Tibial artery (tissue), 4 donors: ENCODE measurements at regions not wholly inside any gene's neighbourhood (a gene's known extent, or its start where the extent isn't known, plus 50 kb on each side); places are given as distances from the start of the nearest gene placed in this dataset.

ENCODE experiments used
- DNase-seq, 2 donors: peaks; one replicate each; pipeline ENCODE4 v3.0.0-alpha.2; 2019
- H3K27ac ChIP-seq, 2 donors: fragments of 200-600 bp; sonication (generic) in 1 of 2; 1 replicate in 1 of 2; 2 replicates in 1 of 2; pipeline ENCODE4 v1.5.1; 2018 to 2019; ENCODE audit warnings: mild to moderate bottlenecking in 1 of 2
- H3K27me3 ChIP-seq, 2 donors: fragments of 200-600 bp; sonication (generic) in 1 of 2; one replicate each; pipeline versions ENCODE4 v1.5.1 to v1.6.0; 2016 to 2019
- H3K36me3 ChIP-seq, 3 donors: fragments of 200-600 bp; sonication (generic) in 2 of 3; one replicate each; pipeline ENCODE4 v1.5.1; 2016 to 2019; ENCODE audit warnings: mild to moderate bottlenecking in 2 of 3
- H3K4me1 ChIP-seq, 4 donors: fragments of 200-600 bp; sonication (generic) in 2 of 4; 1 replicate in 3 of 4; 2 replicates in 1 of 4; pipeline ENCODE4 v1.5.1; 2016 to 2019
- H3K4me3 ChIP-seq, 2 donors: fragments of 200-600 bp; sonication (generic) in 1 of 2; 1 replicate in 1 of 2; 2 replicates in 1 of 2; pipeline ENCODE4 v1.5.1; 2018 to 2019; ENCODE audit warnings: mild to moderate bottlenecking in 2 of 2
- H3K9me3 ChIP-seq, 3 donors: fragments of 200-600 bp; sonication (generic) in 1 of 3; one replicate each; pipeline ENCODE4 v1.5.1; 2016 to 2019
- intact Hi-C: fragments of 100-400 bp; cut with DNase I; formaldehyde crosslinking; loops from one replicate; pipeline ENCODE4 v1.15.0; 2023; ENCODE audit warnings: low total_unique reads
- TF ChIP-seq, protein P1 (sequence below), 2 experiments: fragments of 200-600 bp in 1 of 2; fragments of 450-650 bp in 1 of 2; IDR thresholded peaks; one replicate each; pipeline ENCODE4 v1.5.1; 2017 to 2019; ENCODE audit warnings: antibody characterized with exemption in 2 of 2, mild to moderate bottlenecking in 1 of 2, moderate library complexity in 1 of 2

DNA sequence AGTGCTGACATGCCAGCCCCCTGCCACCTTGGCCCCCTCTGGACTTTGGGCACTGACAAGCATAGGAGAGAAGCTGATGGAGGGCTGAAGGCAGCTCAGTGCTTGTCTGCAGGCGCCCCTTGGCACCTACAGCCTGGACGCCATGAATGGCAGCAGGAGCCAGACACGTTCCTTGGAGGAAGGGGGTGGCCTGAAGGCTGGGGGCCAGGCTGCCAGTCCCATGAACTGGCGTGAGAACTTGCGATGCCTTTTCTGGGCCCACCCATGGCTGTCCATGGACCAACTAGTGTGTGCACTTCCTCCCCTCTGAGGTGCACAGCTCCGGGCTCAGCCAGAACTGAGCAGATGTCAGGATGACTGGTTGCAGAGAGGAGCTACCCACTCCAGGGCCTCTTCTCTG lies 99.0 kb upstream of the RANBP6 start:
- Histone ChIP-seq H3K4me1 (no peaks in the 10 kb centered on the region), H3K27me3 (no peaks in the 10 kb centered on the region), H3K4me3 (no peak overlapping the region), H3K27ac (no peak overlapping the region), H3K9me3 (no peaks in the 10 kb centered on the region), H3K36me3 (no peaks in the 10 kb centered on the region)
- intact Hi-C loops: no loop called here
- DNase-seq: no peak
- TF ChIP-seq, protein P1, sequence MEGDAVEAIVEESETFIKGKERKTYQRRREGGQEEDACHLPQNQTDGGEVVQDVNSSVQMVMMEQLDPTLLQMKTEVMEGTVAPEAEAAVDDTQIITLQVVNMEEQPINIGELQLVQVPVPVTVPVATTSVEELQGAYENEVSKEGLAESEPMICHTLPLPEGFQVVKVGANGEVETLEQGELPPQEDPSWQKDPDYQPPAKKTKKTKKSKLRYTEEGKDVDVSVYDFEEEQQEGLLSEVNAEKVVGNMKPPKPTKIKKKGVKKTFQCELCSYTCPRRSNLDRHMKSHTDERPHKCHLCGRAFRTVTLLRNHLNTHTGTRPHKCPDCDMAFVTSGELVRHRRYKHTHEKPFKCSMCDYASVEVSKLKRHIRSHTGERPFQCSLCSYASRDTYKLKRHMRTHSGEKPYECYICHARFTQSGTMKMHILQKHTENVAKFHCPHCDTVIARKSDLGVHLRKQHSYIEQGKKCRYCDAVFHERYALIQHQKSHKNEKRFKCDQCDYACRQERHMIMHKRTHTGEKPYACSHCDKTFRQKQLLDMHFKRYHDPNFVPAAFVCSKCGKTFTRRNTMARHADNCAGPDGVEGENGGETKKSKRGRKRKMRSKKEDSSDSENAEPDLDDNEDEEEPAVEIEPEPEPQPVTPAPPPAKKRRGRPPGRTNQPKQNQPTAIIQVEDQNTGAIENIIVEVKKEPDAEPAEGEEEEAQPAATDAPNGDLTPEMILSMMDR (IDR thresholded peaks at IDR 0.05): no peak

DNA sequence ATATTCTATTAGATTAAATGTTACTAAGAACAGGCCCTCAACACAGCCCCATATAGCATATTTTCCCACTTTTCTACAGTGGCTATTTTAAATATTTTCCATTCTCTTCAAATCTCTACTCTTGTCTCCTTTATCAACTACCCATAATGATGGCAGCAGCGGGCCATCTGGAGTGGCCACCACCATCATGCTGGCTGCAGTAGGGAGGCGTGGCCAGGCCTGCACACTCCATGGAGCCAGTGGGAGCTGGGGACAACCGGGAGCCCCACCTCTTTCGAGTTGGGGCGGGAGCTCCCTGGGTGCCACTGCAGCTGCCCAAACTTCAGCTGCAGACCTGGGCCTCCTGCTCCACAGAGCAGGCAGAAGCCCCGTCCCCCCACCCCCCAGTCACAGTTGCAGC lies 98.4 kb upstream of the RANBP6 start:
- no peaks in the 10 kb centered on the region for H3K27me3 ChIP-seq
- no peak for DNase-seq
- peaks cover 0 to 3% (median 0%) of the 10 kb centered on the region in 4 donors for H3K4me1 ChIP-seq
- no peak overlapping the region for H3K27ac ChIP-seq
- H3K9me3 ChIP-seq: no peaks in the 10 kb centered on the region
- TF ChIP-seq, protein P1 (IDR thresholded peaks at IDR 0.05): no peak
- H3K36me3 ChIP-seq: no peaks in the 10 kb centered on the region
- intact Hi-C loops: no loop called here
- H3K4me3 ChIP-seq: no peak overlapping the region

DNA sequence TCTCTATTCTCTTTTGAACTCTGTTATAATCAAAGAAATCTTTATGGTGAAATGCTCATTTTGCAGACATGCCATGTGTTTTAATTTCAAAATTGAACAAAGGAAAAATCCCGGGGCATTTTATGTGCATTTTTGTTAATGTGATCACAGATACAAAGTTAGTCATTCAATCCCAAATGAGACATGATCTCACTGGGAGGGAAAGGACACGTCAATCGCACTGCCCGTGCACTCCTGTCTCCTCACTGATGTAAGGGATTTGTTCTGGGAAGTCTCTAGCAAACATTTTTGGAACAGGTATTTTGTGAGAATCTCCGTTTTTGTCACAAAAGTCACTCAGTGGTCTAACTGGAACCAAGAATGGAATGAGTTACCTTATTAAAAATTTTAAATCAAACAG lies 97.9 kb upstream of the RANBP6 start:
- no peak for DNase-seq
- intact Hi-C loops: no loop called here
- Histone ChIP-seq H3K9me3 (no peaks in the 10 kb centered on the region), H3K36me3 (no peaks in the 10 kb centered on the region), H3K27ac (no peak overlapping the region), H3K4me3 (no peak overlapping the region), H3K4me1 (peaks cover 0 to 8% (median 0%) of the 10 kb centered on the region in 4 donors), H3K27me3 (no peaks in the 10 kb centered on the region)
- TF ChIP-seq, protein P1 (IDR thresholded peaks at IDR 0.05): no peak

DNA sequence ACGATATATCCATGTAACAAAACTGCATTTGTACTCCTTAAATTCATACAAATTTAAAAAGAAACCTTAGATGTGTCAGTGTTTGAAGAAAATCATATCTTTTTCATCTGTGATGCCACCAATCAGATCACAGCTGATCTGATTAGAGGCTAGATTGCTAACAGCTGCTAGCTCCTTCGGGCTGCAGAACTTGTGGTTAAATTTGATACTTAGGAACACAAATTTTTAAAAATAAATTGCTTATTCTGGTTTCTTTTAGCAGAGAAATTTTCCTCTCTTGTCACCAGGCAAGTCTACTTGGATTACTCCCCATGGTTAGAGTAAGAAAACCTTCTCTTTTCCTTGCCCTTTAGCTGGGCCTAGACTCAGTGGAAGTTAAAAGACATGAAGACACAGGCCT lies 94.6 kb upstream of the RANBP6 start:
- TF ChIP-seq, protein P1 (IDR thresholded peaks at IDR 0.05): no peak
- Histone ChIP-seq H3K27ac (no peak overlapping the region), H3K27me3 (no peaks in the 10 kb centered on the region), H3K4me1 (peaks cover 0 to 20% (median 4%) of the 10 kb centered on the region in 4 donors), H3K4me3 (no peak overlapping the region), H3K9me3 (no peaks in the 10 kb centered on the region), H3K36me3 (no peaks in the 10 kb centered on the region)
- DNase-seq: no peak
- intact Hi-C loops: no loop called here

DNA sequence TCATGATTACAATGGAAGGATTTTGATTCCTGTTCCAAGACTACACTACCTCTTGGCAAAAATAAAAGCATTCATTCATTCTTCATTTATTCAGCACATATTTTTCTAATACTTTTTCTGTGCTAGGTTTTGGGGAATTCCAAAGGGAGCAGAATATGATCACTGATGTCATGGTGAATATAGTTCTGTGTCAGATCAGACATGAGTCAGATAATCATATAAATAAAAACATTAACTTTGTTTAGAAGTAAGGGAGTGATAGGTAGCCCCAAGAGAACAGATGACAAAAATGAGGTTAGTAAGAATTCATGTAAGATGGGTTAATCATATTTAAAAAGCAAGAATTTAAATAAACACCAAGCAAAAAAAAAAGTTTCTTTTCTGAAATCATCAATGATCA lies 94.1 kb upstream of the RANBP6 start:
- TF ChIP-seq, protein P1 (IDR thresholded peaks at IDR 0.05): no peak
- Histone ChIP-seq H3K4me3 (no peak overlapping the region), H3K9me3 (no peaks in the 10 kb centered on the region), H3K36me3 (no peaks in the 10 kb centered on the region), H3K27me3 (no peaks in the 10 kb centered on the region), H3K4me1 (peaks cover 0 to 20% (median 4%) of the 10 kb centered on the region in 4 donors), H3K27ac (no peak overlapping the region)
- intact Hi-C loops: no loop called here
- DNase-seq: no peak

DNA sequence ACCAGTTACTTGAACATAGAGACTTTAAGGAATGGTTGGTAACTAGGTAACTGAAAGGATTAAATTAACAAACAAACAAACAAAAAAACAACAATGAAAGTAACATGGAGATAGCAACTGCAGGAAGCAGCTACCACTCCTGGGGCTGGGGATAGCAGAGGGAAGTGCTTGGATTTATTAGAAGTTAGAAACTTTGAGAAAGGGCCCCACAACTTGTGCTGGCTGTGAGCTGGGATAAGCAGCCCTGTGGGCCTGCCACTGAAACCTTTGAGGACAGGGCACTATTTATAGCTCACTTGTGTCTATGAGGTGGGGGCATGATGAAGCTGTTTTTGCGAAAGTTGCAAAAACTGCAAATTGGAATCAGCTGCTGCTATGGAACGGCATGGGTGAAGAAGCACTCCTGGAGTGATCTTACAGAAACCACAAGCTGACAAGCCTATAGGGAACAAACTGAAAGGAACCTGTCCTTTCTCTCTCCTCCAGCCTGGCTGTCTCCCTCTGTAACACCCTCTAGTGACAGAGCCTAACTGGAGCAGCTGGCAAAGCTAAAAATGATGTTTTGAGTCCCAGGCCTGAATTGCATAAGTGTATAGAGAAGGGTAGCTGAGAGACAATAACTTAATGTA lies 91.4 kb upstream of the RANBP6 start:
- Histone ChIP-seq H3K4me3 (no peak overlapping the region), H3K4me1 (peaks cover 0 to 20% (median 4%) of the 10 kb centered on the region in 4 donors), H3K27me3 (no peaks in the 10 kb centered on the region), H3K36me3 (no peaks in the 10 kb centered on the region), H3K9me3 (no peaks in the 10 kb centered on the region), H3K27ac (peak overlapping the region in 1 of 2 donors; percentile 39)
- no peak for DNase-seq
- intact Hi-C loops: no loop called here
- TF ChIP-seq, protein P1 (IDR thresholded peaks at IDR 0.05): peak; percentile 12 to 31
